ENCODE measurements at regions not wholly inside any gene's neighbourhood (a gene's known extent, or its start where the extent isn't known, plus 50 kb on each side); places are given as distances from the start of the nearest gene placed in this dataset.

- intact Hi-C loops (cut with DNase I) = no loop called here
- Histone ChIP-seq H3K4me1 (ENCODE audit: control insufficient read depth in 2 of 3, insufficient read depth in 2 of 3, low read depth in 1 of 3, low read length in 3 of 3) (no peaks in the 10 kb centered on the region), H3K36me3 (ENCODE audit: control insufficient read depth in 2 of 3, insufficient read depth in 3 of 3, low read length in 3 of 3) (no peaks in the 10 kb centered on the region), H3K9me3 (ENCODE audit: control insufficient read depth in 2 of 3, insufficient read depth in 1 of 3, low read length in 3 of 3) (no peaks in the 10 kb centered on the region), H3K4me3 (ENCODE audit: low read length in 3 of 3) (no peak overlapping the region), H3K27me3 (ENCODE audit: control insufficient read depth, insufficient read depth, low read length) (no peaks in the 10 kb centered on the region), H3K9ac (ENCODE audit: low read length in 3 of 3) (no peak overlapping the region), H3K27ac (ENCODE audit: low read depth in 2 of 2, low read length in 2 of 2) (no peak overlapping the region)
- TF ChIP-seq CTCF (IDR thresholded peaks at IDR 0.05; ENCODE audit: borderline replicate concordance, extremely low read depth, insufficient read depth) = no peak
- no peak for DNase-seq
- no peak for FAIRE-seq
Observed at GRCh38 chr4:115370490-115370889, 257.1 kb upstream of the NDST4 start.

- no peak for FAIRE-seq
- intact Hi-C loops (cut with DNase I) = no loop called here
- TF ChIP-seq CTCF (IDR thresholded peaks at IDR 0.05; ENCODE audit: borderline replicate concordance, extremely low read depth, insufficient read depth) = no peak
Observed at GRCh38 chr4:115370012-115370411, 256.6 kb upstream of the NDST4 start.

GRCh38 chr4:115366390-115366789 lies 253.0 kb upstream of the NDST4 start:
- H3K9ac ChIP-seq (ENCODE audit: low read length in 3 of 3) = no peak overlapping the region
- FAIRE-seq (no peak), DNase-seq (no peak)
- no peaks in the 10 kb centered on the region for H3K9me3 ChIP-seq (ENCODE audit: control insufficient read depth in 2 of 3, insufficient read depth in 1 of 3, low read length in 3 of 3)
- H3K36me3 ChIP-seq (ENCODE audit: control insufficient read depth in 2 of 3, insufficient read depth in 3 of 3, low read length in 3 of 3) = no peaks in the 10 kb centered on the region
- no peaks in the 10 kb centered on the region for H3K4me1 ChIP-seq (ENCODE audit: control insufficient read depth in 2 of 3, insufficient read depth in 2 of 3, low read depth in 1 of 3, low read length in 3 of 3)
- no peaks in the 10 kb centered on the region for H3K27me3 ChIP-seq (ENCODE audit: control insufficient read depth, insufficient read depth, low read length)
- no peak overlapping the region for H3K27ac ChIP-seq (ENCODE audit: low read depth in 2 of 2, low read length in 2 of 2)
- intact Hi-C loops (cut with DNase I) = no loop called here
- no peak for TF ChIP-seq CTCF (IDR thresholded peaks at IDR 0.05; ENCODE audit: borderline replicate concordance, extremely low read depth, insufficient read depth)
- no peak overlapping the region for H3K4me3 ChIP-seq (ENCODE audit: low read length in 3 of 3)

More at GRCh38 chr4:115370012-115370411, 256.6 kb upstream of the NDST4 start:
- Histone ChIP-seq H3K27me3 (ENCODE audit: control insufficient read depth, insufficient read depth, low read length) (no peaks in the 10 kb centered on the region), H3K4me3 (ENCODE audit: low read length in 3 of 3) (no peak overlapping the region), H3K9me3 (ENCODE audit: control insufficient read depth in 2 of 3, insufficient read depth in 1 of 3, low read length in 3 of 3) (no peaks in the 10 kb centered on the region), H3K36me3 (ENCODE audit: control insufficient read depth in 2 of 3, insufficient read depth in 3 of 3, low read length in 3 of 3) (no peaks in the 10 kb centered on the region), H3K27ac (ENCODE audit: low read depth in 2 of 2, low read length in 2 of 2) (no peak overlapping the region), H3K4me1 (ENCODE audit: control insufficient read depth in 2 of 3, insufficient read depth in 2 of 3, low read depth in 1 of 3, low read length in 3 of 3) (no peaks in the 10 kb centered on the region), H3K9ac (ENCODE audit: low read length in 3 of 3) (no peak overlapping the region)
- no peak for DNase-seq

GRCh38 chr4:115365185-115365584 lies 251.8 kb upstream of the NDST4 start:
- H3K9me3 ChIP-seq (ENCODE audit: control insufficient read depth in 2 of 3, insufficient read depth in 1 of 3, low read length in 3 of 3) = no peaks in the 10 kb centered on the region
- no peak overlapping the region for H3K9ac ChIP-seq (ENCODE audit: low read length in 3 of 3)
- intact Hi-C loops (cut with DNase I) = no loop called here
- no peak for FAIRE-seq
- TF ChIP-seq CTCF (IDR thresholded peaks at IDR 0.05; ENCODE audit: borderline replicate concordance, extremely low read depth, insufficient read depth) = no peak
- H3K4me3 ChIP-seq (ENCODE audit: low read length in 3 of 3) = no peak overlapping the region
- H3K36me3 ChIP-seq (ENCODE audit: control insufficient read depth in 2 of 3, insufficient read depth in 3 of 3, low read length in 3 of 3) = no peaks in the 10 kb centered on the region
- peak in 1 of 5 donors; percentile 61 for DNase-seq
- no peaks in the 10 kb centered on the region for H3K4me1 ChIP-seq (ENCODE audit: control insufficient read depth in 2 of 3, insufficient read depth in 2 of 3, low read depth in 1 of 3, low read length in 3 of 3)
- no peaks in the 10 kb centered on the region for H3K27me3 ChIP-seq (ENCODE audit: control insufficient read depth, insufficient read depth, low read length)
- H3K27ac ChIP-seq (ENCODE audit: low read depth in 2 of 2, low read length in 2 of 2) = no peak overlapping the region

Data from kidney (tissue), 13 donors.